KG1 (cell line): ENCODE measurements at regions not wholly inside any gene's neighbourhood (a gene's known extent, or its start where the extent isn't known, plus 50 kb on each side); places are given as distances from the start of the nearest gene placed in this dataset.
"Not testable (repeated sequence)": the region's sequence is repeated elsewhere in the genome, so short reads cannot be mapped to it uniquely, and the experiment has no call there.

Source experiments
- DNase-seq: peaks from one replicate; lab custom pipeline; 2025; lab: John Stamatoyannopoulos, UW

DNA sequence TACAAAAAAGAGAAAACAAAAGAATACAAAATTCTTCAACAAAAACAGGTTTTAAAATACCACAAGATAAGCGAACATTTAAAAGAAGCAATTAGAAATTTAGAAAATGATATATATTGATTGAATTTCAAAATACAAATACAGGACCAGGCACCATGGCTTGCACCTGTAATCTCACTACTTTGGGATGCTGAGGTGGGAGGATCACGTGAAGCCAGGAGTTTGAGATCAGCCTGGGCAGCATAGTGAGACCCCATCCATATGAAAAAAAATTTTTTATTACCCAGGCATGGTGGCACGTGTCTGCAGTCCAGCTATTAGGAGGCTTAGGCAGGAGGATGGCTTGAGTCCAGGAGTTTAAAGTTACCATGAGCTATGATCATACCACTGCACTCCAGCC is 109.9 kb upstream of the SLC30A5 start:
- no peak for DNase-seq

GRCh38 chr5:68991279-68992084 is 102.3 kb upstream of the SLC30A5 start:
- DNase-seq, result no peak

GRCh38 chr5:68994645-68995044 is 99.2 kb upstream of the SLC30A5 start:
- no peak for DNase-seq

- DNase-seq, result no peak
Observed at GRCh38 chr5:68995845-68996545, 97.8 kb upstream of the SLC30A5 start.

GRCh38 chr5:68999181-68999580 is 94.6 kb upstream of the SLC30A5 start:
- DNase-seq, result no peak

- no peak for DNase-seq
Observed at GRCh38 chr5:69000216-69000919, 93.4 kb upstream of the SLC30A5 start.

DNA sequence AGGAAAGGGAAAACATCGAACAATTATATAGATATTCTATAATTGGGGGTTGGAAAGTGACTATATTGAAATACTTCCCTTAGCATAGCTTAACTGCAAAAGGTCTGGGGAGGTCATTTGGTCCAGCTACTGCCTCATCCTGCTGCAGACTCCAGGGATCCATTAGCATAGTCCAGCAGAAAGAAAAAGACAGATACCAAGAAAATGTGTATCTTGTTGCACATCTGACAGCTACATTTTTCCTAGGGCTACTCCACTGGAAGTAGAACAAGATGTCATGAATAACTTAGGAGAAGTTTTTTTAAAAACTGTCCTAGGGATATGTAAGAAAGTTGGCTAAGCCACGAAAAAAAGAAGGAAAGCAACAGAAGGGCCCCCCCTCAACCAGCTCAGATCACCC is 92.9 kb upstream of the SLC30A5 start:
- DNase-seq, result no peak

DNA sequence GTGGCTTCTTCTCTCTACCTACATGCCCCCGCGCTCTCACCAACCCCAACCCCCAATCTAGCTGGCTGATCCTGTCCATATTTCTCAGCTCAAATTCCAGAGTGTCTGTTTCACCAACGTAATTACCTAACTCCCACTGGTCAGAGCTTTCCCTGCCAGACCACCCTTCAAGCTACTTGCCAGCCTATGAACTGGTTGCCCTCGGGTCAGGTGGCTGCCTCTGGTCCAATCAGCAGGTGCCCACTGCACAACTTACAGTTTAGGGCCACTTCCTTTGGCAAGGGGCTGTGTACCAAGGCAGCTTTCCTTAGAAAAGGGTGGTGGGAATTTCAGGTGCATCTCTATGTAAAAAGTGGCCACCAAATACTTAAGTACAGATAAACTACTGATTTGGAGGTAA is 92.2 kb upstream of the SLC30A5 start:
- no peak for DNase-seq

GRCh38 chr5:69004127-69004526 is 89.7 kb upstream of the SLC30A5 start:
- DNase-seq, result no peak

GRCh38 chr5:69004676-69005075 is 89.1 kb upstream of the SLC30A5 start:
- DNase-seq, result no peak

GRCh38 chr5:69006030-69006429 is 87.8 kb upstream of the SLC30A5 start:
- no peak for DNase-seq

DNA sequence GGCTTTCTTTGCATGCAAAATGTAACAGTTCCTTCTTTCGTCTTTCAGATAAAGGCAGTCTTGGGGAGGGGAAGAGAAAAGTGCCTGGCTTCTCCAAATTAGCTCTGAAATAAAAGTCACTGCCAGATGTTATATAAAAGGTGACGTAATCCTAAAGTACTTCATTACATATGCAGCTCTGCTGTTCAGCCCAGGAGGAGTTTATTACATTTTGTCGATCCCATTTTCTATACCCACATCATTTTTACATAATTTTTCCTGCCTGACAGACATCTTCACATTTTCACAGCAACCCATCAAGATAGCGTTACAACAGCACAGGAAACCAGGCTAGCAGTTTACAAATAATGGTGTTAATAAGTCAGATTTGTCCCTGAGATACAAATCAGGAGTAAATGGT is 86.7 kb upstream of the SLC30A5 start:
- DNase-seq, result no peak

DNA sequence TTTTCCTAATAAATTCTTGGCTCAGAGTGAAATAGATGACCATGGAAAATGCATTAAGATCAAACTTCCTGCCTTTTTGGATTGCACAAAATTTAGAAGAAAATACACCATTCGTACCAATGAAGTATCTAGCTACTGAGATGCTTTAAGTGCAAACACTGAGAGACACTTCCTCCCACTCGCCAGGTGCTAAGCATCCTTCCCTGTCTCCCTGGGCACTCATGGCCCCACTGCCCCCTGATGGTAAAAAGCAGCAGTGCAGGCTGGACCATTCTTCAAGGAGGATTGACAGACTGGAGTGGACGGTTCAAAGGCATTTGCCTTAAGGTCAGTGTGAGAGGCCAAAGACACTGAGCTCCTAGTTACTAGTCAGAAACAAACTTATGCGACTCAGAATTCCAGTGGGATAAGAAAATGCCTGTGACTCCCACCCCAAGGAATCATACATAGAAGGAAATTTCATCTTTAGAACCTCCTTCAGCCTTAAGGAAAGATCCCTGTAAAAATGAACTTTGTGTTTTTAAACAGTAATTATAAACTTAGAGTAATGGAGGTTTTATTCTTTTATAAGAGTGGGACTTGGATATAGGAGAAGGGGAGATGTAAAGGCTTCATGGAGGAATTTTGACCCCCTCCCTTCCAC is 86.0 kb upstream of the SLC30A5 start:
- peak; percentile 18 for DNase-seq

- DNase-seq, result no peak
Observed at GRCh38 chr5:69010476-69010875, 83.3 kb upstream of the SLC30A5 start.

DNA sequence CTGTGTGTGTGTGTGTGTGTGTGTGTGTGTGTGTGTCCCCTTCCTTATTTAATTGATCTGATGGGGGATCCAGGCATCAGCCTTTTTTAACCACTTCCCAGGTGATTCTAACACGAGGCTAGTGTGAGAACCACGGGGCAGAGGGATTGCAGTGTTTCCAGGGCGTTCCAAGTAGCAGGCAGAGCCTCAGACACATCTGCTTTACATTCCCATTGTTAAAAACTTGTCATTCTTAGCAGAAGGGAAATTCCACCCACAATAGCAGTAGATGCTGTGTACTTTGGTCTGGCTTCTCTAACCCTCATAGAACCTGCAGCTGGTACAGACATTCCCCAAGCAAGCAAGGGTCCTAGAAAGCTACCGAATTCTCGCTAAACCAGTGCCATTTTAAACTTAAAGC is 81.9 kb upstream of the SLC30A5 start:
- DNase-seq, result no peak

DNA sequence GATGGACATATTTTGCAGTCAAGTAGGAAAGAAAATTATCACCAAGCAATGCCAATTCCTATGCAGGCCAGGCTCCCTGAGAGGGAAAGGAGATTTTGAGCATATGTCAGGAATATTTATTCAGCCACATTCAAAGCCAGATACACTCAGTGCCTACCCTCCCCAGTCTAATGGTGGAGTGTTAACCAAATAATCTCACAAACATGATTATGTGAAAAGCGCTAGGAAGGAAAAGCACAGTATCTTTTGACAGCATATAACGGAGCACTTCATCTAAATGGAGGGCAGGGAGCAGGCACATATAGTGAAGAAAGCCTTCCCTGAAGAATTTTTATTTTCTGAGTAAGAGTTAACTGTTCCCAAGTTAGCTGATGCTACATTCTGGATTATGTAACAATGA is 80.3 kb upstream of the SLC30A5 start:
- no peak for DNase-seq

GRCh38 chr5:69014007-69014406 is 79.8 kb upstream of the SLC30A5 start:
- DNase-seq, result not testable (repeated sequence)

GRCh38 chr5:69019668-69020375 is 74.0 kb upstream of the SLC30A5 start:
- no peak for DNase-seq

DNA sequence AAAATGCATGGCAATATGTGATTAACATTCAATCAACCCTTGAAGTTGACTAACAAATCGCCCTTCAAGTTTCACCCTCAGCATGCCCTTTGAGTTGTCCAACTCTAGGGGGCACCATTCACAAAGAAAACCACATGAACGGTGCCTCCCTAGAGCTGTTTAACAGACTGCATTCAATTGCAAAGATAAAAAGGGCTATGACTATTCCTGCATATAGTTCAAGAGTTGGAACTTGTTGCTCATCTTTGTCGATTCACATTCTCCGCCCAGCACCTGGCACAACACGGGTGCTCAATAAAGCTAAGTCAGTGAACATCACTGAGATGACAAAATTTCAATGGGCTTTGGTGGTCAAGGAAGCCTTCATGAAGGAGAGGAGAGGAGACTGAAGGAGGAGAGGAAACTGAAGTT is 69.6 kb upstream of the SLC30A5 start:
- no peak for DNase-seq

- DNase-seq, result no peak
Observed at GRCh38 chr5:69029292-69029691, 64.5 kb upstream of the SLC30A5 start.

- DNase-seq, result no peak
Observed at GRCh38 chr5:69030358-69031062, 63.3 kb upstream of the SLC30A5 start.
